GM18517 (cell line): ENCODE measurements at regions not wholly inside any gene's neighbourhood (a gene's known extent, or its start where the extent isn't known, plus 50 kb on each side); places are given as distances from the start of the nearest gene placed in this dataset.
"Not testable (repeated sequence)": the region's sequence is repeated elsewhere in the genome, so short reads cannot be mapped to it uniquely, and the experiment has no call there.

Source experiments
- ATAC-seq: cut with Tn5 transposase; IDR thresholded peaks from one replicate; pipeline ENCODE4 v1.9.1; 2021; ENCODE audit warnings: mild to moderate bottlenecking, moderate library complexity; ENCODE audit not compliant: unreplicated experiment

GRCh38 chr4:115515366-115515765, 401.9 kb upstream of the NDST4 start:
- no peak for ATAC-seq

- ATAC-seq = no peak
Measured at GRCh38 chr4:115514675-115515074, 401.3 kb upstream of the NDST4 start.

- ATAC-seq = no peak
Measured at GRCh38 chr4:115505326-115505725, 391.9 kb upstream of the NDST4 start.

GRCh38 chr4:115501656-115502055, 388.2 kb upstream of the NDST4 start:
- ATAC-seq = no peak

- not testable (repeated sequence) for ATAC-seq
Measured at GRCh38 chr4:115493770-115494169, 380.4 kb upstream of the NDST4 start.

- ATAC-seq = no peak
Measured at GRCh38 chr4:115491686-115492085, 378.3 kb upstream of the NDST4 start.

- ATAC-seq = no peak
Measured at GRCh38 chr4:115489279-115489678, 375.9 kb upstream of the NDST4 start.

- no peak for ATAC-seq
Measured at GRCh38 chr4:115485402-115485801, 372.0 kb upstream of the NDST4 start.

- no peak for ATAC-seq
Measured at GRCh38 chr4:115484479-115484878, 371.1 kb upstream of the NDST4 start.

- no peak for ATAC-seq
Measured at GRCh38 chr4:115470763-115471162, 357.3 kb upstream of the NDST4 start.

GRCh38 chr4:115459301-115459700, 345.9 kb upstream of the NDST4 start:
- not testable (repeated sequence) for ATAC-seq

GRCh38 chr4:115456231-115456630, 342.8 kb upstream of the NDST4 start:
- no peak for ATAC-seq

GRCh38 chr4:115454228-115454627, 340.8 kb upstream of the NDST4 start:
- ATAC-seq = no peak

- no peak for ATAC-seq
Measured at GRCh38 chr4:115453416-115453815, 340.0 kb upstream of the NDST4 start.

GRCh38 chr4:115452229-115452628, 338.8 kb upstream of the NDST4 start:
- not testable (repeated sequence) for ATAC-seq

- ATAC-seq = no peak
Measured at GRCh38 chr4:115437739-115438138, 324.3 kb upstream of the NDST4 start.

- ATAC-seq = no peak
Measured at GRCh38 chr4:115433491-115433890, 320.1 kb upstream of the NDST4 start.

- ATAC-seq = no peak
Measured at GRCh38 chr4:115430024-115430423, 316.6 kb upstream of the NDST4 start.

GRCh38 chr4:115428455-115428854, 315.0 kb upstream of the NDST4 start:
- no peak for ATAC-seq

GRCh38 chr4:115424852-115425251, 311.4 kb upstream of the NDST4 start:
- ATAC-seq = no peak

- no peak for ATAC-seq
Measured at GRCh38 chr4:115418635-115419396, 305.4 kb upstream of the NDST4 start.

GRCh38 chr4:115396034-115396433, 282.6 kb upstream of the NDST4 start:
- no peak for ATAC-seq

- ATAC-seq = no peak
Measured at GRCh38 chr4:115376866-115377265, 263.4 kb upstream of the NDST4 start.
